Hepatocyte (in vitro differentiated cells): ENCODE measurements at regions not wholly inside any gene's neighbourhood (a gene's known extent, or its start where the extent isn't known, plus 50 kb on each side); places are given as distances from the start of the nearest gene placed in this dataset.

ENCODE experiments used
- DNase-seq: peaks from one replicate; pipeline ENCODE4 v3.0.0-alpha.2; 2016; ENCODE audit warnings: low spot score
- H2AFZ ChIP-seq: fragments of 200-600 bp; sonication (generic); 2 replicates; pipeline ENCODE4 v1.6.0; 2016; ENCODE audit warnings: antibody characterized with exemption, mild to moderate bottlenecking
- H3K27ac ChIP-seq: fragments of 200-600 bp; sonication (generic); 2 replicates; pipeline ENCODE4 v1.5.1; 2016; ENCODE audit warnings: mild to moderate bottlenecking
- H3K27me3 ChIP-seq: fragments of 200-600 bp; sonication (generic); 2 replicates; pipeline ENCODE4 v1.6.1; 2016
- H3K36me3 ChIP-seq: fragments of 200-600 bp; sonication (generic); replicated peaks from 2 replicates; pipeline ENCODE4 v1.5.1; 2016; ENCODE audit warnings: low read depth; ENCODE audit not compliant: insufficient read depth
- H3K4me1 ChIP-seq: fragments of 200-600 bp; sonication (generic); 2 replicates; pipeline ENCODE4 v1.5.1; 2016; ENCODE audit warnings: mild to moderate bottlenecking, moderate library complexity; ENCODE audit not compliant: insufficient read depth
- H3K4me2 ChIP-seq: fragments of 200-600 bp; sonication (generic); 2 replicates; pipeline ENCODE4 v1.6.0; 2016
- H3K4me3 ChIP-seq: fragments of 200-600 bp; sonication (generic); 2 replicates; pipeline ENCODE4 v1.5.1; 2016; ENCODE audit warnings: mild to moderate bottlenecking
- H3K79me2 ChIP-seq: fragments of 200-600 bp; sonication (generic); 2 replicates; pipeline ENCODE4 v1.6.0; 2017; ENCODE audit warnings: mild to moderate bottlenecking
- H3K9me2 ChIP-seq: fragments of 200-600 bp; sonication (generic); replicated peaks from 2 replicates; pipeline ENCODE4 v1.6.0; 2017; ENCODE audit warnings: mild to moderate bottlenecking; ENCODE audit not compliant: insufficient read depth
- H3K9me3 ChIP-seq: fragments of 200-600 bp; sonication (generic); 2 replicates; pipeline ENCODE4 v1.5.1; 2016; ENCODE audit warnings: low read depth, mild to moderate bottlenecking
- H4K20me1 ChIP-seq: fragments of 200-600 bp; sonication (generic); 2 replicates; pipeline ENCODE4 v1.6.0; 2016; ENCODE audit warnings: mild to moderate bottlenecking; ENCODE audit not compliant: insufficient read depth, poor library complexity, severe bottlenecking
- CTCF ChIP-seq: fragments of 200-600 bp; sonication (generic); IDR thresholded peaks from 2 replicates; pipeline ENCODE4 v1.5.1; 2016; ENCODE audit warnings: antibody characterized with exemption, mild to moderate bottlenecking; ENCODE audit not compliant: poor library complexity
- EZH2 ChIP-seq: fragments of 200-600 bp; sonication (generic); IDR thresholded peaks from 2 replicates; pipeline ENCODE4 v1.6.1; 2016; ENCODE audit warnings: antibody characterized with exemption, mild to moderate bottlenecking, borderline replicate concordance
- EZH2phosphoT487 ChIP-seq: fragments of 200-600 bp; sonication (generic); IDR thresholded peaks from one replicate; pipeline ENCODE4 v1.6.1; 2018; ENCODE audit warnings: antibody characterized with exemption, mild to moderate bottlenecking, low read depth, moderate library complexity; ENCODE audit not compliant: unreplicated experiment, severe bottlenecking
- WGBS: methylation state at CpG from one replicate; pipeline ENCODE4 v1.1.6; 2016; ENCODE audit warnings: low lambda C conversion rate; ENCODE audit errors: missing lambda C conversion rate; 5-methylcytosine and 5-hydroxymethylcytosine counted together

- Histone ChIP-seq H3K9me2 (no peaks in the 10 kb centered on the region), H3K27ac (no peak overlapping the region), H3K36me3 (no peaks in the 10 kb centered on the region), H3K79me2 (no peaks in the 10 kb centered on the region), H3K4me2 (no peak overlapping the region), H4K20me1 (no peaks in the 10 kb centered on the region), H2AFZ (no peak overlapping the region), H3K27me3 (no peaks in the 10 kb centered on the region), H3K9me3 (no peaks in the 10 kb centered on the region), H3K4me1 (no peaks in the 10 kb centered on the region), H3K4me3 (no peak overlapping the region)
- DNase-seq = no peak
- WGBS = 95% methylated on average over 8 of the region's 8 CpGs
- no peak for TF ChIP-seq CTCF
- no peak for TF ChIP-seq EZH2phosphoT487
- TF ChIP-seq EZH2 = no peak
Observed at GRCh38 chr17:62901544-62901943, 64.5 kb upstream of the TANC2 start.

- H3K36me3 ChIP-seq = no peaks in the 10 kb centered on the region
- no peak for DNase-seq
- 97% methylated on average over 5 of the region's 5 CpGs for WGBS
- H3K27me3 ChIP-seq = no peaks in the 10 kb centered on the region
- no peak overlapping the region for H3K4me3 ChIP-seq
- no peaks in the 10 kb centered on the region for H3K4me1 ChIP-seq
- TF ChIP-seq EZH2 (no peak), CTCF (no peak), EZH2phosphoT487 (no peak)
- H3K79me2 ChIP-seq = no peaks in the 10 kb centered on the region
- no peaks in the 10 kb centered on the region for H4K20me1 ChIP-seq
- H3K4me2 ChIP-seq = no peak overlapping the region
- no peaks in the 10 kb centered on the region for H3K9me3 ChIP-seq
- no peak overlapping the region for H2AFZ ChIP-seq
- H3K9me2 ChIP-seq = no peaks in the 10 kb centered on the region
- no peak overlapping the region for H3K27ac ChIP-seq
Observed at GRCh38 chr17:62900096-62900495, 65.9 kb upstream of the TANC2 start.

GRCh38 chr17:62899361-62899760 lies 66.7 kb upstream of the TANC2 start:
- WGBS = 97% methylated on average over 6 of the region's 6 CpGs
- Histone ChIP-seq H3K36me3 (no peaks in the 10 kb centered on the region), H3K27ac (no peak overlapping the region), H2AFZ (no peak overlapping the region), H3K4me2 (no peak overlapping the region), H3K4me3 (no peak overlapping the region), H3K79me2 (no peaks in the 10 kb centered on the region), H3K9me3 (no peaks in the 10 kb centered on the region), H4K20me1 (no peaks in the 10 kb centered on the region), H3K27me3 (no peaks in the 10 kb centered on the region), H3K4me1 (no peaks in the 10 kb centered on the region), H3K9me2 (no peaks in the 10 kb centered on the region)
- TF ChIP-seq EZH2phosphoT487 = no peak
- TF ChIP-seq CTCF = no peak
- TF ChIP-seq EZH2 = no peak
- no peak for DNase-seq

GRCh38 chr17:62898239-62898864 lies 67.7 kb upstream of the TANC2 start:
- Histone ChIP-seq H3K9me3 (no peaks in the 10 kb centered on the region), H3K27ac (peak overlapping the region; percentile 44), H3K9me2 (no peaks in the 10 kb centered on the region), H3K79me2 (no peaks in the 10 kb centered on the region), H3K27me3 (no peaks in the 10 kb centered on the region), H3K4me2 (peak overlapping the region; percentile 57), H3K4me3 (no peak overlapping the region), H2AFZ (peak overlapping the region; percentile 21), H4K20me1 (no peaks in the 10 kb centered on the region), H3K4me1 (no peaks in the 10 kb centered on the region), H3K36me3 (no peaks in the 10 kb centered on the region)
- DNase-seq = peak; percentile 35
- no peak for TF ChIP-seq CTCF
- no peak for TF ChIP-seq EZH2
- TF ChIP-seq EZH2phosphoT487 = no peak
- WGBS = 39% methylated on average over 13 of the region's 13 CpGs
